NCI-H2081 treated with DMSO at 0.1 percent for 48 hours (cell line): ENCODE measurements at regions not wholly inside any gene's neighbourhood (a gene's known extent, or its start where the extent isn't known, plus 50 kb on each side); places are given as distances from the start of the nearest gene placed in this dataset.

Experiments
- DNase-seq: peaks from one replicate; lab custom pipeline; 2025; lab: John Stamatoyannopoulos, UW

DNA sequence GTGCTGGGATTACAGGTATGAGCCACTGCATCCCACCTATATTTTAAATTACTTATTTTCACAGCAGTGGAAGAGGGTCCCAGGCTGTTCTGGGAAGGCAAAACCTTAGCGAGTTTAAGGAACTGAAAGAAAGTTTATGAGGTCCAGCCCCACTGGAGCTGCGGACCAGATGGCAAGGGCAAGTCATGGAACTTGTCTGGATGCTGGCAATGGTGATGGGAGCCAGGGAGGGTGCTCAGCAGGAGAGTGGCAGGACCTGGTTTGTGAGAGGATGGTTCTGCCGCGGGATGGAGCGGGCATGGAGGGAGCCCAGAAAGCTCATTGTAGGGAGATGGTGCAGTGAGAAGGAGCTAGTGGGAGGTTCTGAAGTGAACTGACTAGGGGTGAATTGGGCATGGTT lies 50.6 kb upstream of the SLC45A1 start:
- DNase-seq: no peak

DNA sequence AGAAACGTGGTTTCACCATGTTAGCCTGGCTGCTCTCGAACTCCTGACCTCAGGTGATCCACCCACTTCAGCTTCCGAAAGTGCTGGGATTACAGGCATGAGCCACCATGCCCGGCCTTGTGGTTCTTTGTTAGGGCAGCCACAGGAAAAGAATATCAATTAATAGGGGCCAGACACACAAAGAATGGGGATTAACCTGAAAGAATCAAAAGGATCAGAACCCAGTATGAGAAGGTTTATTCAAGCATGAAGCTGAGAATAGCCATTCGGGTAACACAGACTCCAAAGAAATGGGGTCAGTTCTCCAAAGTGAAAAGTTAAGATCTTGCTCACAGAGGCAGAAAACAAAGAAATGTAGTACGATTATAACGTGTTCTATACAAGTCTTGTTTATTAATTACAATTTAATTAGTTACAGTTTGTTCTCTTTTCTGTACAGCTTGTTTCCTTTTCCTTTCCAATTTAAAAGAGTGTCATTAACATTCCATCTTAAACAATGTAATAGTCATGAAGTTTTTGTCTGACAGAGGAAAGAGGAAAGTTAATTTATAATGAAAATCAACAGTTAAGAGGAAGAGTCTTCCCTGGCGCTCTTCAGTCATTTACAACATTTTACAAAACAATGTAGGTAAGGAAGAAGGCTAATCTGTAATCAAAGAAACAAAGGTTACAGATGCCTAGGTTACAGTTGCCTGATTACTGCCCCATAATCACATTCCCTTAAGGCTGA lies 51.3 kb upstream of the SLC45A1 start:
- DNase-seq: no peak

DNA sequence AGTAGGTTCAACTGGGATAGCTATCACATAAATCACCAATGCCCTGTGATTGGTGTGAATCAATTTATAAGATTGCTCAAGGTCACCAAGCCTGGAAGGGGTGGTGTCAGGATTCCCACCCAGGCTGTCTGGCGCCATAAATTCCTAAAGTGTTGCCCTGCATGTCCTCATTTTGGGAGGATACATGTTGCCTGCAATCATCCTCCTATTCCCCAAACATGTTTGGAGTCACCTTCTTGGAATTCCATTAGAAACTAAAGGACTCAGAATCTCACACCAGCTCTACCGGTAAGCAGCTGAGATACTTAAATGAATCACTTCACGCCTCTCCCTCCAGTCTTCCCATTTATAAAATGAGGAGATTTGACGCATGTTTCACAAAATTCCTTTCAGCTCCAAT lies 54.1 kb upstream of the SLC45A1 start:
- no peak for DNase-seq

DNA sequence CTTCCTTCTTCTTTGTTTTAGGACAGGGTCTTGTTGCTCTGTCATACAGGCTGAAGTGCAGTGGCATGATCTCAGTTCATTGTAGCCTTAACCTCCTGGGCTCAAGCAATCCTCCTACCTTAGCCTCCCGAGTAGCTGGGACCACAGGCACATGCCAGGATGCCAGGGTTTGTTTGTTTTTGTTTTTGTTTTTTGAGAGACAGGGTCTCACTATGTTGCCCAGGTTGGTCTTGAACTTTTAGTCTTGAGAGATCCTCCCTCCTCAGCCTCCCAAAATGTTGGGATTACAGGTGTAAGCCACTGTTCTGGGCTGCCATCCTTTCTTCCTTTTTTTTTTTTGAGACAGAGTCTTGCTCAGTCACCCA lies 56.5 kb upstream of the SLC45A1 start:
- no peak for DNase-seq

DNA sequence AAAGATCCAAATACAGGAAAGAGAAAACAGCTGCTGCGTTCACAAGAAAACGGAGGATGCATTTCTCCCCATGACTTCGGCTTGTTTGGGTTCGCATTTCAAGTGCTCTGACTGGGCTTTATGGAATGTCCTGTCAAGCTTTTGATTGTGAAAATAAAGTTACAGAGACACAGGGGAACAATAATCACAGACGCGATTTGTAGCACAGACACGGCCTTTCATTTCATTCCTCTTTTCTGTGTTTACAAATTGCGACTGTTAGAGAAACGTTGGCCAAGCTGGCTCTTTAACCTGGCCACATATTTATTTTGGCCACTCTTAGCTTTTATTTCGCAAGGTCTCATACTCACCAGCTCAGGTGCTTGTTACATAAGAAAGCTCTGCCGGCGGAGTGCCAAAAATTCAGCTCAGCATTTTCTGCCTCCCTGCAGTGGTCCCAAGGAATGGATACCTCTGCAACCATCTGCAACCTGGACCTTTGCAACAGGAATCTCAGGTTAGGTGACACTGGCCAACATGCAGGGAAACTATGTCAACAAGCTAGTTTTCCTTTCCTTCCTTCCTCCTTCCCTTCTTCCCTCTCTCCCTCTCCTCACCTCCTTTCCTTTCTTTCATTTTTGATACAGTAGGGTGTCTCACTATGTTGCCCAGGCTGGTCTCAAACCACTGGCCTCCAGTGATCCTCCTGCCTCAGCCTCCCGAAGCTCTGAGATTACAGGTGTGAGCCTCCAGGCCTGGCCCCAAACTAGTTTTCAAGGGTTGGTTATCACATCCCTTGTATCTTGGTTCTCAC lies 58.2 kb upstream of the SLC45A1 start:
- DNase-seq: no peak

DNA sequence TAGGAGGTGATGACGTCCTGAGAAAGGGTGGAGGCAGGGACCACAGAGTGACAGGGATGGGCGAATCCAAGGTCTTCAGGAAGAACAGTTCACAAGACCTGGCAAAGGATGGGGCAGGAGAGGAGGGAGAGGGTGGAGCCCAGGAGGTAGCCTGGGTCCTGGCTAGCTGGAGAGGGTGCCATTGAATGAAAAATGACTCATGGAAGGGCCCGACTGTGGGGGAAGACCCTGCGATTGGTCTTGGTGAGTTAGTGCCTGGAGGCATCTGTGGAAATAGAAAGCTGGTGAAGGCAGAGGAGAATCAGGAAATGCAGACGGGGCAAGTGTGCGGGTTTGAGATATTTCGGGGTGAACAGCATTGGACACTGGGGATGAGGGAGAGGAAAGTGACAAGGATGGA lies 60.3 kb upstream of the SLC45A1 start:
- no peak for DNase-seq

DNA sequence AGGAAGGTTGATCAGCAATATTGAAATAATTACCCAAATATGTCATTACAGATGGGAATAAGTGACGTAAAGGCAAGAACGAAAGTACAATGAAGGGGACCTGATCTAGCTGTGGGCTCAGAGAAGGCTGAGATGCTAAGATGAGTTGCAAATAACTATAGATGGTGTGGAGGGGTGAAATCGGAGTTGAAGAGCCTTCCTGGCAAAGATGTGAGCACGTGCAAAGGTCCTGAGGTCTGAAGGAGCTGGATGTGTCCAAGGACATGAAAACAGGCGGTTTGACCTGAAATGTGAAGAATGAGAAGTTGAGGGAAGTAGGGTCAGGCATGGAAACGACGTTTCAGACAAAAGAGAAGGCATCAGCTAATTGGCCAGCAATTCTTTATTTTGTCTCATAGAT lies 61.6 kb upstream of the SLC45A1 start:
- no peak for DNase-seq

DNA sequence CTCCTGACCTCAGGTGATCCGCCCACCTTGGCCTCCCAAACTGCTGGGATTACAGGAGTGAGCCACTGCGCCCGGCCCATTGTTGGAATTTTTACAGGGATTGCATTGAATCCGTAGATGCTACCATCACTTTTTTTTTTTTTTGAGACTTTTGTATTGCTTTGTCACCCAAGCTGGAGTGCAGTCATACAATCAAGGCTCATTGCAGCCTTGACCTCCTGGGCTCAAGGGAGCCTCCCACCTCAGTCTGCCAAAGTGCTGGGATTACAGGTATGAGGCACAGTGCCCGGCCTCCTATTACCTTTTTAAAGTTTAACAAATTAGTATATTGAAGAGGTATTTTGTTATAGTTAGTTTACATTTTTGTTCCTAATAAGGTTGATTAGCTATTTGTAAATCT lies 62.2 kb upstream of the SLC45A1 start:
- no peak for DNase-seq

DNA sequence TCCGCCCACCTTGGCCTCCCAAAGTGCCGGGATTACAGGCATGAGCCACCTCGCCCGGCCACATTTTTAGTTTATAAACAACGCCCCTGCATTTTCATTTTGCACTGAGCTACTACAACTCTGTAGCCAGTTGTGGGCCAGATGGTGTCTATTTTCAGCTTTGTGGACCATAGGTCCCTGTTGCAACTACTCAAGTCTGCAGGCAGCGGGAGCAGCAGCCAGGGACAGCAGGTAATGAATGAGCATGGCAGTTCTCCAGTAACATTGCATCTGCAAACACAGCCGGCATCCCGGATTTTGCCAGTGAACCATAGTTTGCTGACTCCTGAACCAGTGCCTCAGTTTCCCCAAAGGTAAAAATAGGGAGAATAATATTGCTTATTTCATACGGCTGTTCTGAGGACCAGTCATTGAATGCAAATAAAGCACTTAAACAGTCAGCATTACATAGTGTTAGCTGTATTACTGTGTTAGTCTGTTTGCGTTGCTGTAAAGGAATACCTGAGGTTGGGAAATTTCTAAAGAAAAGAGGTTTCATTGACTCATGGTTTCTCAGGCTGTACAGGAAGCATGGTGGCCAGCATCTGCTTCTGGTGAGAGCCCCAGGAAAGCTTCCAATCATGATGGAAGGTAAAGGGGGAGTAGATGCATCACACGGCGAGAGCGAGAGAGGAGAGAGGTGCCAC lies 65.5 kb upstream of the SLC45A1 start:
- DNase-seq: no peak

DNA sequence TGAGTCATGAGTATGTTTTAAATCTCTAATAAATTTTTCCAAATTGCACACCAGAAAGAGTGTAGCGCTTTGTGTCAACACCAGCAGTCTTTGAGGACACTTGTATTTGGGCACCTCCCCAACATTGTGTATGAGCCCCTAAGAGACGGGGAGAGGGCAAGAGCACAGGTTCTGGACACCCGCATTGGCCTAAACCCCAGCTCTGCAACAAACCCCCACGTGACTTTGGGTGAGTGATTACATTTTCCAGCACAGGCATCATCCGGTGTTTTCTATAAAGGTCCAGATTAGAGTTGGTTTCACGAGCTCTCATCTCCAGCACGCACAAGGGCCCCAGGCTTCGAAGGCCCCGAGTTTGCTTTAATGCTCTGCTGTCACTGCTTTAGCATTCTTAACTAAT lies 66.3 kb upstream of the SLC45A1 start:
- no peak for DNase-seq

DNA sequence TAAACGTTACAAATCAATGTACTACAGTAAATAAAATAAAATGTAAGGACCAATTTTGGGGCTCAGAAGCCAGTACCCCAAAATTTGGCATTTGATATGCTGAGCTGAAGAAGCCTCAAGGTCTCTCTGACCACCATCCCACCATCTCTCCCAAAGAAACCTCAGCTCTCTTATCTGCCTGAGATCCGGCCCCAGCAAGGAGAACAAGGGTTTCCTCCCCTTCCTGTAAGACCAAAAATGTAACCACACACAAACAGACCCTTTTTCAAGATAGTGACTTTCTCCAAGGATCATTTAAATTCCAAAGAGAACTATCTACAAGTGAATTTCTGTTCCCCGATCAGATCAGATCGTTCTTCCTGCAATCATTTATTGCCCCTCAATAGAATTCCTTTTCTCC lies 68.1 kb upstream of the SLC45A1 start:
- no peak for DNase-seq

DNA sequence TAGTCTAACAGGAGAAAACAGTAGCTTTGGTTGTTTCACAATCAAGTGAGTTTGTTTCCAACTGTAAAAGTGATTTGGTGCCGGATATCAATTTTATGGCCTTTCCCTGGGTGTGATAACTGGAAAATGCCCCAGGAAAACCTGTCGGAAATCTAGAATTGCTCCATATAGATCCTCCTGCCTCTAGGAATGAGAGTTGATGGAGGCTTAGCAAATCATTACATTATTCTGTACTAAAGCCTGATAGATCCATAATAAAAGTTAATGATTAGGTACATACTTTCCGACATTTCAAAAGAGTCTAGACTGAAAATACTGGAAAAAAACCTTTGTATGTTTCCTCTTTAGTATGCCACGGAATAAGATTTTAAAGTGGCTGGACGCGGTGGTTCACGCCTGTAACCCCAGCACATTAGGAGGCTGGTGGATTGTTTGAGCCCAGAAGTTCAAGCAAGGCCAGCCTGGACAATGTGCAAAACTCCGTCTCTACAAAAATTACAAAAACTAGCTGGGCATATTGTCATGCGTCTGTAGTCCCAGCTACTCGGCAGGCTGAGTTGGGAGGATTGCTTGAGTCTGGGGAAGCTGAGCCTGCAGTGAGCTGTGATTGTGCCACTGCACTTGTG lies 70.0 kb upstream of the SLC45A1 start:
- no peak for DNase-seq

DNA sequence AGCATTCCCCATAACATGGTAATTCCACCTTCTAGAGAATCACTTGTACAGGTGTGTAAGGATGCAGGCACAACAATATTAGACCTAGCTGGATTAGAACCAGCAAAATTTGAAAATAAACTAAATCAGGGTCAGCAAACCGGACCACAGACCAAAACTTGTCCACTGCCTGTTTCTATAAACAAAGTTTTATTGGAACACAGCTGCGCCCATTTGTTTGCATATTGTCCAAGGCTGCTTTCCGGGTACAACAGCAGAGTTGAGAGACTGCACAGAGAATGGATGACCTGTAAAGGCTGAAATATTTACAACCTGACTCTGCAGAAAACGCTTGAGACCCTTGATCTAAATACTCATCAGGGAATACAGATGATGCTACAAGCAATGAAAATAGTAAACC lies 73.6 kb upstream of the SLC45A1 start:
- no peak for DNase-seq

DNA sequence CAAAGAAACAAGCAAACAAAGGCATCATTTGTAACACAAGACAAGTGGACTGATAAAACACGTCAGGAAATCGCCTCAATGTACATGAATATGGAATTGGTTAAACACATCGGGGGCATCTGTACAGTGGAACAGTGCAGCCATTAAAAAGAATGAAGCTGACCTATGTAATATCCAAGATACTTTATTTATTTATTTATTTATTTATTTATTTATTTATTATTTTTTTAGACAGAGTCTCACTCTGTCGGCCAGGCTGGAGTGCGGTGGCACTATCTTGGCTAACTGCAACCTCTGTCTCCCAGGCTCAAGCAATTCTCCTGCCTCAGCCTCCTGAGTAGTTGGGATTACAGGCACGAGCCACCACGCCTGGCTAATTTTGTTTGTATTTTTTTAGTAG lies 75.4 kb upstream of the SLC45A1 start:
- no peak for DNase-seq

DNA sequence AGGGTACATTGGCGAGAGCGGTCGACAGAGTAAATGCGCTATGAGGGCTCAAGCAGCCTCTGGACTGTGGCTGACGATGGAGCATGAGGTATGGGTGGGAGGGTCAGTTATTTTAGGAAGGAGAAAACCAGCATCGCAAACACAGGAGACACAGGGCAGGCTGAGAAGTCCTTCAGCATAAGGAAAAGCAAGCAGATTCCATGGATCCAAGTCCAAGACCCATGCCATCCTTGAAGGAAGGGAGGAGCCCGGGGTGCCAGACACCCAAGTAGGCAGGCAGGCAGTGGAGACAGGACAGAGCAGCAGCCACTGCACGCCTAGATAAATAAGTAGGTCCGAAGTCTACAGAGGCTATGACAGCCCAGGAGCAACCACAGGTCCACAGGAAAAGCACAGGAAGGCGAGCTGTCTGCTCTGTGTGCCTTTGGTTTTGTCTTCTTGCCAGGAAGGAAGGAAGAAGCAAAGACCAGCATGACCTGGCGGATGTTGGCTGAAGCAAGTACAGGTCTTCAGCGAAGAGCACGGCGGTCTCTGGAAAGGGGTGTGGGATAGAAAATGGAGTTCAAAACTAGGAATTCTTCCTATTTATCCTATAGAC lies 76.4 kb upstream of the SLC45A1 start:
- no peak for DNase-seq

DNA sequence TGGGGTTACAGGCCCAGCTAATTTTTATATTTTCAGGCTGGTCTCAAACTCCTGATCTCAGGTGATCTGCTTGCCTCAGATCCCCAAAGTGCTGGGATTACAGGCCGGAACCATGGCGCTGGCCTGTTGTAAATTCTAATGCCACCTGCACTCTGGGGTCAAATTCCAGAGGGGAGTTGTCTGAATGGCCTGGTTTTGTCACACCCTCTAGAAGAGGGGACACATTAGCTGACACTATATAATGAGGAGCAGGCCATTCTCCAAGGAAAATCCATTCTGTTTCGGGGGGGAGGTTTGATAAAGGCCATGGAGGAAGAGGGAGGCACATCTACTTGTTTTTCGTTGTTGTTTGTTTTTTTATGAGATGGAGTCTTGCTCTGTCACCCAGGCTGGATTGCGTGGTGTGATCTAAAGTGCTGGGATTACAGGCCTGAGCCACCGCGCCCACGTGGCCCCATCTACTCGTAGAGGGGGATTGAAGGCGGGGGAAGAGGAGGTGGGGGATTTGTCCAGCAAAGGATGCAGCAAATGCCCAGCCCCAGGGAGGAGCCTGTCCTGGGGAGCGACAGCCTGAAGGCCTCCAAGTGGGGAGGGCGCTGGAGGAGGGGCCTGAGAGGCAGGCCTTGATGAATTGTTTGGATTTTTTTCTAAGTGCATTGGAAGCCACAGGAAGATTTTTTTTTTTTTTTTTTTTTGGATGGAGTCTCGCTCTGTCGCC lies 78.4 kb upstream of the SLC45A1 start:
- no peak for DNase-seq

DNA sequence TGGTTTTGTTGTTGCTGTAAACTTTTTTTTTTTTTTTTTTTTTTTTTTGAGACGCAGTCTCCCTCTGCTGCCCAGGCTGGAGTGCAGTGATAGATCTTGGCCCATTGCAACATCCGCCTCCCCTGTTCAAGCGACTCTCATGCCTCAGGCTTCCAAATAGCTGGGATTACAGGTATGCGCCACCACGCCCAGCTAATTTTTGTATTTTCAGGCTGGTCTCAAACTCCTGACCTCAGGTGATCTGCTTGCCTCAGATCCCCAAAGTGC lies 78.9 kb upstream of the SLC45A1 start:
- DNase-seq: no peak

DNA sequence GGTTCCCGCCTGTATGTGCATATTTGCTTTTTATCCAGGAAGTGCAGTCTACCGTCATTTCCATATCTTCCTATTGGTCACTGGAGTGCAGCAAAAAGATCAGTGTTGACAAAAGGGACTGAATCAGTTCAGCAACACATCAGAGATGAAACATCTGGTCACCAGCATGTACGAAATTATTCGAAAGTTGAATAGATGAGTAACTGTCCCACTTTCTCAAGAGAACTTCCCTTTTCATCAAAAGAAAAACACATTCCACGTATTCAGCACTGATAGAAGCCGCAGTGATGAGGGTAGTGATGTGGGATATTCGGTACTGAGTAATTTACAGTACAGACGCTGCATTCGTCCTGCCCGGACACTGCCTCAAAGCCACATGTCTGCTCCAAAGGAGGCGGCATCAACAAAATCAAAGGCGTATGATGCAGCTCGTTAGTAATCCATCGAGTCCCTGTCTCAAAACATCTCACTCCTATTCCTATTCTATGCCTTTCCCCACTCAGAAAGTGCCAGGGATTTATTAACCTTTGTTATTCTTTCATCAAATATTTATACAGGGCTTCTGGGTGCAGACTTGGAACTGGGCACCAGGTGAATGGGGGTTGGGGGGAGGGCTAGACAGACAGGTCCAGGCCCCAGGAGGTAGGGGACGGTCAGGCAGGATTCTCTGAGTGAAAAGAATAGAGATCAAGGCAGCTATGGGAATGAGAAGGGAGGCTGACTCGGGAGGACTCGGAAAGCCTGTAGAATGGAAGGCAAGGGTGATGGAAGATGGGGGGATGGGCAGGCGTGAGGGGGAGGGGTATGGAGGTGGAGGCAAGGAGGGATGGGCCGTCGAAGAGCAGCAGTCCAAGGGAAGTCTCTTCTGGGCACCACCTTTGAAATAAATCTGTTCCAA lies 79.5 kb upstream of the SLC45A1 start:
- no peak for DNase-seq

DNA sequence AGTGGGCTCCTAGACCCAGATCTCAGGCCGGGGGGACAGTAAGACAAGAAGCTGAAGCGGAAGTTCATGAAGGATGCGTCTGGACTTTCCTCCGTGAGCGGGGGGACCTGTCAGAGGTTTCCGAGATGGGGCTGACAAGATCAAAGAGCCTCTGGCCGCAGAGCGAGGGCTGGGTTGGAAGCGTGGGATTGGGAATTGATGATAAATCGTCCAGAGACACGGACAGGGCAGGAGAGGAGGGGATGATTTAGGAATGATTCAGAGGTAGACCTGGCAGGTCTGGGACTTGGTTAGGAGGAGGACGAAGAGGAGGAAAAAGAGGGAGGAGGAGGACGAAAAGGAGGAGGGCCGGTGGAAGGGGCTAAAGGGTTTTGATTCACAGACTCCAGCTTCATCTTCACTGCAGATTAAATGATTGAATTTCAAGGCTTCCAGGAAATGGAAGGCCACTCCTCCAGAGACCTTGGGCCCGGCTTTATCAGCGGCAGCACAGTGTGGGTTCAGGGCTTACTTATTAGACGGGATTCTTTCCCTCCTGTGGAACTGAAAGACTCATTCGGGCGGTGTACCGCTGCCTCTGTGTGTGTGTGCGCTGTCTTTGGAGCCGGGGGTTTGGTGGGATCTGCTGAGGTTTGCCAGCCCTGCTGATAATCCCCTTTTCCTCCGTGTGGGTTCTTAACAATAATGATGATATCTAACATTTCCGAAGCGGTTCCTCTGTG lies 85.7 kb upstream of the SLC45A1 start:
- no peak for DNase-seq

DNA sequence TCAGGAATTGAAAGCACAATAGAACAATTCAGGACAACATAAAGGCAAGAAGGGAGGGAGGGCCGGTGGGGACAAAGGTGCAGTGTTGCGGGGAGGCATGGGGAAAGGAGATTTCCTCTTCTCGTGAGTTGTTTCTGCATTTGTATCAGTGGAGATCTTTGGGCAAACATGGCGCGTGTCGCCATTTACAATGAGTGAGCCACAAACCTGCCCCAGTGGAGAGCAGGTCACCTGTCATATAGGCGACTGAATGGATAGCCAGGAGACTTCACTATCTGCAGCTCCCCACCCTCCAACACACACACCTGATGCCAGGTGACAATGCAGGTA lies 87.7 kb upstream of the SLC45A1 start:
- no peak for DNase-seq
